Duodenal mucosa (tissue), 2 donors: ENCODE measurements at regions not wholly inside any gene's neighbourhood (a gene's known extent, or its start where the extent isn't known, plus 50 kb on each side); places are given as distances from the start of the nearest gene placed in this dataset.
"Not testable (repeated sequence)": the region's sequence is repeated elsewhere in the genome, so short reads cannot be mapped to it uniquely, and the experiment has no call there.

Experiments
- H3K27ac ChIP-seq: one replicate; pipeline ENCODE4 v1.7.0; 2013; ENCODE audit warnings: low read depth, low read length
- H3K27me3 ChIP-seq, 2 donors: one replicate each; pipeline ENCODE4 v1.7.0; 2013; ENCODE audit warnings: low read length in 2 of 2, control low read depth in 1 of 2; ENCODE audit not compliant: insufficient read depth in 2 of 2, control insufficient read depth in 1 of 2
- H3K36me3 ChIP-seq, 2 donors: one replicate each; pipeline ENCODE4 v1.7.0; 2013; ENCODE audit warnings: low read length in 2 of 2, control low read depth in 1 of 2; ENCODE audit not compliant: insufficient read depth in 2 of 2, control insufficient read depth in 1 of 2
- H3K4me1 ChIP-seq, 2 donors: one replicate each; pipeline ENCODE4 v1.7.0; 2013; ENCODE audit warnings: low read length in 2 of 2, control low read depth in 1 of 2; ENCODE audit not compliant: insufficient read depth in 2 of 2, control insufficient read depth in 1 of 2
- H3K4me3 ChIP-seq, 2 donors: one replicate each; pipeline ENCODE4 v1.7.0; 2013; ENCODE audit warnings: low read length in 2 of 2, low read depth in 1 of 2
- H3K9ac ChIP-seq, 2 donors: one replicate each; pipeline ENCODE4 v1.7.0; 2013; ENCODE audit warnings: low read length in 2 of 2, low read depth in 1 of 2
- H3K9me3 ChIP-seq, 2 donors: one replicate each; pipeline ENCODE4 v1.7.0; 2013; ENCODE audit warnings: low read length in 2 of 2, control low read depth in 1 of 2; ENCODE audit not compliant: control insufficient read depth in 1 of 2

DNA sequence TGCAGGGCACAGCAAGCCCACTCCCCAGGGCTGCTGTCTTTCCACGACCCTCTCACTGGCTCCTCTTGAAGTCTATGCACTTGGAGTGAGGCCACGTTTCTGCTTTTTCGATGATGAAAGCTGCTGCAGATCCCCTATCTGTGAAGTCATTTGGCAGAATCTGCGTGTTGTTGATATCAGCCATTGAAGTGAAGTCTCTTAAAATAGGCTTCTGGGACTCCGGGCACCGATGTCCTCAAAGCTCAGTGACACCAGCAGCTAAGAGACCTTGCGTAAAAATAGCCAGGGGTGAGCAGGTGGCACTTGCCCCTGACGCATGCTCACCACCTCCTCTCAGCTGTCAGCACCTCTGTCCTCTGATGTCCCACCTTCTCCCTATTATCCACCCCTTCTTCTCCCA lies 89.4 kb upstream of the FHL2 start:
- Histone ChIP-seq H3K27me3 (no peaks in the 10 kb centered on the region), H3K4me1 (peaks cover 0 to 16% of the 10 kb centered on the region in 2 donors), H3K36me3 (no peaks in the 10 kb centered on the region), H3K9me3 (no peaks in the 10 kb centered on the region), H3K4me3 (no peak overlapping the region), H3K9ac (no peak overlapping the region), H3K27ac (no peak overlapping the region)

DNA sequence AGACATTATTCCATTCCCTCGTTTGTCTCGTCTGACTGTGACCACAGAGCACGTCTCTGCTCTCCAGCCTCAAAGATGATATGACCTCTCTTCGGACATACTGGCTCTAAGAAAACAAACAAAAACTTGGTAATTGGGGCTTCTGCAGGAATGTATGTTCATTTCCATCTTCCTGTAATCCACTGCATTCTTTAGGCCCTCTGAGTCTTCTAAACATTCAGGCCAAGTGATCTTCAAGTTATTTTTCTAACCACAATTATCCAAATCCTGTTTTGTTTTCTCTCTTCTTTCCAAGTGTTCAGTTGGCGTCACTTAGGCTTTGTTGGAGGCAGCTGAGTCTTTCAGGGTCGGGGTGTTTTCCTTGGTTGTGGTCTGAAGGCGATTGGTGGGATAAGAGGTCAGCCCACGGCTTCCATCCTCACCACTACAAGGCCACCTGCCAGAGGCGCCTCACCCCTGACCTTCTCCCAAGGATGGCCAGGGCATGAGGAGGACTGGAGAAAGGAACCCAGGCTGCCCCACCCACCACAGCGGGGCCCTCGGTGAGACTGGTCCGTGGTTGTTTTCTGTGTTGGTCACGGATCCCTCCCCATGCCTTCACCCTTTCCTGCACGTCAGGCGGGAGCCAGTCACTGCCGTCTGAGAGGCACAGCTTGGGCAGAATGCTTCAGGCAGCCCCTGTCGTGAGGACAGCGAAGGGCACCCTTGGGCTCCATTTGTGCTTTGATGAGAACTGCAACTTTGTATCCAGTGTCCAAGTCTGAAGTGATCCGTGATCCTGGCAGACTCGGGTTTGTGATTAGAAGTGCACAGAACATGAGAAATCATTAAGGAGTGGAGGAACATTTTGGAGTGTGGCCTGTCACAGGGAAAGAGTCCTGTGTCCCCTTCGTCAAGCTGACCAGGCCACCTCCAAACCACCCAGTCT lies 88.6 kb upstream of the FHL2 start:
- Histone ChIP-seq H3K9ac (no peak overlapping the region), H3K4me3 (no peak overlapping the region), H3K9me3 (no peaks in the 10 kb centered on the region), H3K36me3 (no peaks in the 10 kb centered on the region), H3K4me1 (peaks cover 0 to 16% of the 10 kb centered on the region in 2 donors), H3K27me3 (no peaks in the 10 kb centered on the region), H3K27ac (no peak overlapping the region)

GRCh38 chr2:105486762-105487141 lies 87.9 kb upstream of the FHL2 start:
- Histone ChIP-seq H3K27me3 (no peaks in the 10 kb centered on the region), H3K4me3 (no peak overlapping the region), H3K9me3 (no peaks in the 10 kb centered on the region), H3K36me3 (no peaks in the 10 kb centered on the region), H3K4me1 (peaks cover 0 to 16% of the 10 kb centered on the region in 2 donors), H3K9ac (no peak overlapping the region), H3K27ac (no peak overlapping the region)

- Histone ChIP-seq H3K9me3 (no peaks in the 10 kb centered on the region), H3K36me3 (no peaks in the 10 kb centered on the region), H3K27me3 (no peaks in the 10 kb centered on the region), H3K27ac (no peak overlapping the region), H3K4me3 (no peak overlapping the region), H3K9ac (no peak overlapping the region), H3K4me1 (no peaks in the 10 kb centered on the region)
These were observed 79.8 kb upstream of the FHL2 start for GRCh38 chr2:105478670-105479069.

DNA sequence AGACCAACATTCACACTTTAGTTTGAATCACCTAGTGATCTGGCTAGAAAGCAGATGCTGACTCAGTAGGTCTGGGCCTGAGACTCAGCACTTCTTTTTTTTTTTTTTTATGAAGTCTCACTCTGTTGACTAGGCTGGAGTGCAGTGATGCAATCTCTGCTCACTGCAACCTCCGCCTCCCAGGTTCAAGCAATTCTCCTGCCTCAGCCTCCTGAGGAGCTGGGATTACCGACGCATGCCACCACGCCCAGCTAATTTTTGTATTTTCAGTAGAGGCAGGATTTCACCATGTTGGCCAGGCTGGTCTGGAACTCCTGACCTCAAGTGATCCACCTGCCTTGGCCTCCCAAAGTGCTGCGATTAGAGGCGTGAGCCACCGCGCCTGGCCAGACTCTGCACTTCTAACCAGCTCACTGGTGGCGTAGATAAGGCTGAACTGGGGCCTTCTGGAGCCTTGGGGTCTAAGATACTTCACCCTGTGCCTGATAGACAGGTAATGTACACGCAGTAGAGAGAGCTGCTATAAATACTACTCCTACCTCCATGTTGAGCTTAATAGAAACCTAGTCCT lies 78.3 kb upstream of the FHL2 start:
- not testable (repeated sequence) for H3K36me3 ChIP-seq, H3K9me3 ChIP-seq, H3K4me1 ChIP-seq, H3K4me3 ChIP-seq, H3K27ac ChIP-seq, H3K9ac ChIP-seq, H3K27me3 ChIP-seq

DNA sequence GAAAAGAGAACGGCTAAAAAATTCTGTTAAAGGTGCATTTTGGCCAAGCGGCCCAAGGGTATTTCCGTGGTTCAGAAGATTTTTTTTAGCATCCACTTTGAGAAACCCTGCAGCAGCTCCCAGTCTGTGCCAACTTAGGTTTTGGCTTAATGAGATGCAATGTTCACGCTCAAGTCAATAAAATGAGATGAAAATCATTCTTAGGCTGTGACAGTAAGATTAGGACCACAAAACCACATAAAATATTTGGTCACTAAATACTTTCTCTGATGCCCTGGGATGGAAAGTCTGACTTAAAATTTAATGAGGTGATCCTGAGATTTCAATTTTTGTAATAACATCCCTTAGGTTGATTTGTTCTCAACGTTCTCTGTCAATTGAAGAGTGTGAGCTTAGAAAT lies 74.2 kb upstream of the FHL2 start:
- H3K27me3 ChIP-seq = no peaks in the 10 kb centered on the region
- no peak overlapping the region for H3K27ac ChIP-seq
- H3K4me1 ChIP-seq = peaks cover 0 to 11% of the 10 kb centered on the region in 2 donors
- H3K4me3 ChIP-seq = no peak overlapping the region
- no peak overlapping the region for H3K9ac ChIP-seq
- H3K9me3 ChIP-seq = no peaks in the 10 kb centered on the region
- no peaks in the 10 kb centered on the region for H3K36me3 ChIP-seq

GRCh38 chr2:105470979-105471378 lies 72.1 kb upstream of the FHL2 start:
- Histone ChIP-seq H3K36me3 (no peaks in the 10 kb centered on the region), H3K9me3 (no peaks in the 10 kb centered on the region), H3K27ac (no peak overlapping the region), H3K4me3 (no peak overlapping the region), H3K4me1 (peaks cover 0 to 11% of the 10 kb centered on the region in 2 donors), H3K9ac (no peak overlapping the region), H3K27me3 (no peaks in the 10 kb centered on the region)

DNA sequence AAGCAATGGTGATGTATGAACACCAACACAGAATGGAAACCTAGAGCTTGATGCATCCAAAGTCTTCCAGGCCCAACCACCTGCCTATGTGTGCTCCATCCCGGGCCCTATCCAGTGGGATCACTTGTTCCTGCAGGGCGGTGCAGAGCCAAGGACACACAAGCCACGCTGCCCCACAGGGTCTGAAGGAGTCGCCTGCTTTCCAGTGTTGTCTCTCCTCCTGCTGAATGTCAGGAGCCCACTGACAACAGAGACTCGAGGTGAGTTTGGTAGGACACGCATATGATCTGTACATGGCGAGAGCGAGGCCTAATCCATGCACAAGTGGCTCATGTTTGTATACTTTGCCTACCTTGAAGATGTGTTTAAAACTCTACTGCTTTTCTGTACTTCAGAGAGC lies 70.9 kb upstream of the FHL2 start:
- Histone ChIP-seq H3K9ac (no peak overlapping the region), H3K9me3 (no peaks in the 10 kb centered on the region), H3K27me3 (no peaks in the 10 kb centered on the region), H3K36me3 (no peaks in the 10 kb centered on the region), H3K4me3 (no peak overlapping the region), H3K4me1 (peaks cover 0 to 11% of the 10 kb centered on the region in 2 donors), H3K27ac (no peak overlapping the region)

- no peaks in the 10 kb centered on the region for H3K9me3 ChIP-seq
- H3K36me3 ChIP-seq = no peaks in the 10 kb centered on the region
- no peaks in the 10 kb centered on the region for H3K27me3 ChIP-seq
- no peak overlapping the region for H3K27ac ChIP-seq
- H3K4me1 ChIP-seq = peaks cover 0 to 11% of the 10 kb centered on the region in 2 donors
- no peak overlapping the region for H3K9ac ChIP-seq
- peak overlapping the region; percentile 13 to 17 for H3K4me3 ChIP-seq
These were observed 69.8 kb upstream of the FHL2 start for GRCh38 chr2:105468582-105469042.

- no peak overlapping the region for H3K9ac ChIP-seq
- no peak overlapping the region for H3K27ac ChIP-seq
- no peaks in the 10 kb centered on the region for H3K36me3 ChIP-seq
- H3K4me3 ChIP-seq = no peak overlapping the region
- no peaks in the 10 kb centered on the region for H3K9me3 ChIP-seq
- peaks cover 0 to 23% of the 10 kb centered on the region in 2 donors for H3K4me1 ChIP-seq
- H3K27me3 ChIP-seq = no peaks in the 10 kb centered on the region
These were observed 65.5 kb upstream of the FHL2 start for GRCh38 chr2:105464325-105464724.
